AG04449 (cell line): ENCODE measurements at regions not wholly inside any gene's neighbourhood (a gene's known extent, or its start where the extent isn't known, plus 50 kb on each side); places are given as distances from the start of the nearest gene placed in this dataset.

Experiments used
- CTCF ChIA-PET: fragments of 350-600 bp; formaldehyde crosslinking; extraction: SDS; loops from one replicate; lab custom pipeline; 2021; ENCODE audit warnings: antibody characterized with exemption; lab: Yijun Ruan, JAX
- POLR2A ChIA-PET: fragments of 400-600, 350-600 bp; formaldehyde crosslinking; extraction: SDS; loops from one replicate; lab custom pipeline; 2020; ENCODE audit warnings: antibody characterized with exemption, inconsistent platforms; lab: Yijun Ruan, JAX
- DNase-seq: peaks from one replicate; pipeline ENCODE4 v3.0.0-alpha.2; 2010; ENCODE audit warnings: low read depth, low spot score
- H3K4me3 ChIP-seq: 2 replicates; pipeline ENCODE4 v1.5.1; 2011; ENCODE audit warnings: low read depth, mild to moderate bottlenecking, control low read depth, low read length
- TF ChIP-seq, protein P1 (sequence below): IDR thresholded peaks from one replicate; pipeline ENCODE4 v1.5.1; 2011; ENCODE audit warnings: mild to moderate bottlenecking, moderate library complexity, low read length, control low read depth, inconsistent platforms; ENCODE audit not compliant: insufficient read depth; ENCODE audit errors: missing control alignments

DNA sequence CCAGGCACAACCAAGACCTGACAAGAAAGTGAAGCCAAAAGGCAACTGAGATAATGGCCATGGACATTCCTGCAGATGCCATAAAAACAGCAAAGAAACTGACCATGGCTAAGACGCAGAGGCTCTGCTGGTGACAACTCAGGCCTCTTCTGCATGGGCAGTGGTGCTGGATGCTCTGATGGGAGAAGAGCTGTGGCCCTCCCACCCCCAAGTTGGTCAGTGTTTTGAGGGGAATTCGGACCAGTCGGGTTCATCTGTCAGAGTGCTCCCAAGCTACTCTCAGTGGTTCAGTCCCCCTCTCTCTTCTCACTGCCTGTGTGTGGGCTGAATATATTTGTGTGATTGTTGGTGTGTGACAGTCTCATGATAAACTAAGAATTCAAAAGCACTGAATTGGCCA, 79.0 kb upstream of the GPR26 start:
- ChIA-PET CTCF (interaction anchor here (12.0 kb wide), 1 partner anchor 378 kb away, joined by 311 read pairs; no protein-coding TSS in a partner anchor), POLR2A (no interaction called here)
- TF ChIP-seq, protein P1, sequence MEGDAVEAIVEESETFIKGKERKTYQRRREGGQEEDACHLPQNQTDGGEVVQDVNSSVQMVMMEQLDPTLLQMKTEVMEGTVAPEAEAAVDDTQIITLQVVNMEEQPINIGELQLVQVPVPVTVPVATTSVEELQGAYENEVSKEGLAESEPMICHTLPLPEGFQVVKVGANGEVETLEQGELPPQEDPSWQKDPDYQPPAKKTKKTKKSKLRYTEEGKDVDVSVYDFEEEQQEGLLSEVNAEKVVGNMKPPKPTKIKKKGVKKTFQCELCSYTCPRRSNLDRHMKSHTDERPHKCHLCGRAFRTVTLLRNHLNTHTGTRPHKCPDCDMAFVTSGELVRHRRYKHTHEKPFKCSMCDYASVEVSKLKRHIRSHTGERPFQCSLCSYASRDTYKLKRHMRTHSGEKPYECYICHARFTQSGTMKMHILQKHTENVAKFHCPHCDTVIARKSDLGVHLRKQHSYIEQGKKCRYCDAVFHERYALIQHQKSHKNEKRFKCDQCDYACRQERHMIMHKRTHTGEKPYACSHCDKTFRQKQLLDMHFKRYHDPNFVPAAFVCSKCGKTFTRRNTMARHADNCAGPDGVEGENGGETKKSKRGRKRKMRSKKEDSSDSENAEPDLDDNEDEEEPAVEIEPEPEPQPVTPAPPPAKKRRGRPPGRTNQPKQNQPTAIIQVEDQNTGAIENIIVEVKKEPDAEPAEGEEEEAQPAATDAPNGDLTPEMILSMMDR, result no peak
- no peak overlapping the region for H3K4me3 ChIP-seq
- no peak for DNase-seq

GRCh38 chr10:123588386-123588914, 77.7 kb upstream of the GPR26 start:
- H3K4me3 ChIP-seq, result no peak overlapping the region
- CTCF ChIA-PET, result interaction anchor here (12.0 kb wide), 1 partner anchor 377 kb away, joined by 311 read pairs; no protein-coding TSS in a partner anchor
- DNase-seq, result no peak
- TF ChIP-seq, protein P1, result no peak
- POLR2A ChIA-PET, result no interaction called here

DNA sequence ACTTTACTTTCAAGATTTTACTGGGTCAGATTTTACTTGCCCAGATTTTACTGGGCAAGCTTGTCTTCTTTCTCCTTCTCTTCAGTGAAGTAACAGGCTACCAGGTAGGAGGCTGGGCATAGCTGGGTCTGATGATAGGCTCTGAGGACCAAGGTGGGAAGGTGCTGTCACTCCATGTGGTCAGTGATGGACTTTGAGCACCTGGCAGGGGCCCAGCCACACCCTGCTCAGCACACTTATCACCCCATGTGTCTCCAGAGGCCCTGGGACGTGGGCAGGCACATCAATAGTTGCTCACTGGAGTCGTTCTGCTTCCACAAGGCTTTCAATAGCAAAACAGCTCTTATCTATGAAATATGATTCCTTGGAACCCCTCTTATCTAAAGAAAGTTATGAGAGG, 70.5 kb upstream of the GPR26 start:
- CTCF ChIA-PET, result no interaction called here
- H3K4me3 ChIP-seq, result no peak overlapping the region
- POLR2A ChIA-PET, result no interaction called here
- TF ChIP-seq, protein P1, result no peak
- no peak for DNase-seq

DNA sequence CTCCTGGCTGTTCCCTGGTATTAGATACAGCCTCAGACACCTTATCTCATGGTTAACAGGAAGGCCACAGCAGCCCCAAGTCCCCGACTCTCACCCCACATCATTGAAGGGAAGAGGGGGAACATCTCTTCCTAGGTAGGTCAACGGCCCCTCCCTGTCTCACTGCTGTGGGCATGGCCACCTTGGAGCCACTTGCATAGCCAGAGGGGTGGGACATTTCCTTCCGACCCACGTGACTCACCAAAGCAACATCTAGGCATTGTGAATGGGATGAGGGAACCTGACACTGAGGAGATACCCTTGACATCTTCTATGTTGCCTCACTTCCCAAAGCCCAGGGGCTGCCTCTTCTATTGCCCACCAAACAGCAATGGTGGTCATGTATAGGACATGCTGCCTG, 68.5 kb upstream of the GPR26 start:
- DNase-seq, result no peak
- POLR2A ChIA-PET, result no interaction called here
- no peak overlapping the region for H3K4me3 ChIP-seq
- CTCF ChIA-PET, result interaction anchor here (1.2 kb wide), 1 partner anchor 15 kb away, joined by 3 read pairs; no protein-coding TSS in a partner anchor
- TF ChIP-seq, protein P1, result no peak

DNA sequence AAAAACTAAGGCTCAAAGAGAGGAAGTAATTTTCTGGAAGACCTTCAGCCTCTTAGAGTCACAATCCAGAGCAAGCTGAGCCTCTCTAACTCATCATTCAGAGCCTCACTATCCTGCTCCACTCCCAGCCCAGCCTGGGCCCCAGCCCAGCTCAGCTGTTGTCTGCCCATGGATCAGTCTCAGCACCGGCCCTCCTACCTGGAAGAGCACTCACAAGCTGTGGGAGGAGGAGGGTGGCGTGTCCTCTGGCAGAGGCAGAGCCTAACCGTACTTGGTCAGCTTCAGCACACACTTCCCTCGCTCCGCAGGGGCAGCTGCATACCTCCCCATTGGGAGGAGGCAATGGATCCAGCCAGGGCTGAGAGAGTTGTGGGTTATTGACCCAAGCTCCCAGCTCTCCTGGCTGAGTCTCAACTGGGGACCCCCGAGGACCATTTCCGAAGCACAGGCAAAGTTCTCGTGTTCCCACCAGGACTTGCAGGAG, 66.7 kb upstream of the GPR26 start:
- no peak for DNase-seq
- TF ChIP-seq, protein P1, result no peak
- ChIA-PET POLR2A (no interaction called here), CTCF (interaction anchor here (1.1 kb wide), 1 partner anchor 17 kb away, joined by 3 read pairs; no protein-coding TSS in a partner anchor)
- H3K4me3 ChIP-seq, result no peak overlapping the region

DNA sequence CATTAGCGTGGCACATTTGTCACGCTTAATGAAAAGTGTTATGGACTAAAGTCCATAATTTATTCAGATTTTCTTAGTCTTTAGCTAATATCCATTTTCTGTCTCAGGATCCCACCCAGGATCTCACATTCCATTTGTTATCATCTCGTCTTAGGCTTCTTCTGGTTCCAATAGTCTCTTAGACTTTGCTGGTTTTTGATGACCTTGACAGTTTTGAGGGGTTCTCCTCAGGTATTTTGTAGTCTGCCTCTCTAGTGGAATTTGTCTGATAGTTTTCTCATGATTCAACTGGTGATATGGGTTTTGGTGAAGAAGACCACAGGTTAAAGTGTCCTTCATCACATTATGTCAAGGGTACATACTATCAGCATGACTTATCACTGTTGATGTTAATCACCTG, 66.0 kb upstream of the GPR26 start:
- TF ChIP-seq, protein P1, result no peak
- no peak for DNase-seq
- H3K4me3 ChIP-seq, result no peak overlapping the region
- ChIA-PET POLR2A (no interaction called here), CTCF (no interaction called here)
